Aorta (tissue), 5 donors: ENCODE measurements at regions not wholly inside any gene's neighbourhood (a gene's known extent, or its start where the extent isn't known, plus 50 kb on each side); places are given as distances from the start of the nearest gene placed in this dataset.
"Not testable (repeated sequence)": the region's sequence is repeated elsewhere in the genome, so short reads cannot be mapped to it uniquely, and the experiment has no call there.

Experiments used
- ATAC-seq: fragments of 200-7000 bp; cut with Tn5 transposase; one replicate; pipeline ENCODE4 v1.9.1; 2022; ENCODE audit warnings: moderate library complexity; ENCODE audit not compliant: low FRiP score
- DNase-seq, 2 donors: peaks; one replicate each; pipeline ENCODE4 v3.0.0-alpha.2; 2020
- H3K27ac ChIP-seq, 2 donors: one replicate each; pipeline ENCODE4 v1.5.1; 2013; ENCODE audit warnings: low read length in 2 of 2, mild to moderate bottlenecking in 2 of 2, moderate library complexity in 2 of 2, control low read depth in 1 of 2, inconsistent platforms in 1 of 2, low read depth in 1 of 2
- H3K27me3 ChIP-seq, 2 donors: one replicate each; pipeline ENCODE4 v1.6.1; 2013; ENCODE audit warnings: control low read depth in 1 of 2, low read length in 1 of 2, mild to moderate bottlenecking in 1 of 2, moderate library complexity in 1 of 2; ENCODE audit not compliant: insufficient read depth in 2 of 2, control insufficient read depth in 1 of 2
- H3K36me3 ChIP-seq, 2 donors: one replicate each; pipeline ENCODE4 v1.6.1; 2013; ENCODE audit warnings: control low read depth in 1 of 2, low read length in 1 of 2, mild to moderate bottlenecking in 1 of 2; ENCODE audit not compliant: insufficient read depth in 2 of 2, control insufficient read depth in 1 of 2
- H3K4me1 ChIP-seq, 2 donors: one replicate each; pipeline ENCODE4 v1.6.1; 2013; ENCODE audit warnings: low read length in 2 of 2, control low read depth in 1 of 2, mild to moderate bottlenecking in 1 of 2, moderate library complexity in 1 of 2; ENCODE audit not compliant: insufficient read depth in 2 of 2, control insufficient read depth in 1 of 2
- H3K4me3 ChIP-seq, 2 donors: one replicate each; pipeline ENCODE4 v1.5.1; 2013; ENCODE audit warnings: low read length in 2 of 2, control low read depth in 1 of 2, mild to moderate bottlenecking in 1 of 2
- H3K9me3 ChIP-seq: one replicate; pipeline ENCODE4 v1.6.1; 2013; ENCODE audit warnings: mild to moderate bottlenecking, low read length; ENCODE audit not compliant: control insufficient read depth
- WGBS, 2 donors: extraction: QIAGEN DNeasy Blood & Tissue Kit; methylation state at CpG; one replicate each; pipeline ENCODE4 v1.1.7; 2013; 5-methylcytosine and 5-hydroxymethylcytosine counted together
- intact Hi-C, 2 donors: fragments of 100-400 bp; cut with DNase I; formaldehyde crosslinking; loops; one replicate each; pipeline versions ENCODE4 v1.14.2 to v1.15.0; 2022
- donor health status: healthy with polysubstance abuse.
- donor health status: Bipolar disorder and iron deficiency.
- donor health status: DM: no; HTN: no; CAD: no.
- donor health status: DM: no; HTN: no; CAD: no.
- donor health status: DM: yes; HTN: yes; CAD: no.

DNA sequence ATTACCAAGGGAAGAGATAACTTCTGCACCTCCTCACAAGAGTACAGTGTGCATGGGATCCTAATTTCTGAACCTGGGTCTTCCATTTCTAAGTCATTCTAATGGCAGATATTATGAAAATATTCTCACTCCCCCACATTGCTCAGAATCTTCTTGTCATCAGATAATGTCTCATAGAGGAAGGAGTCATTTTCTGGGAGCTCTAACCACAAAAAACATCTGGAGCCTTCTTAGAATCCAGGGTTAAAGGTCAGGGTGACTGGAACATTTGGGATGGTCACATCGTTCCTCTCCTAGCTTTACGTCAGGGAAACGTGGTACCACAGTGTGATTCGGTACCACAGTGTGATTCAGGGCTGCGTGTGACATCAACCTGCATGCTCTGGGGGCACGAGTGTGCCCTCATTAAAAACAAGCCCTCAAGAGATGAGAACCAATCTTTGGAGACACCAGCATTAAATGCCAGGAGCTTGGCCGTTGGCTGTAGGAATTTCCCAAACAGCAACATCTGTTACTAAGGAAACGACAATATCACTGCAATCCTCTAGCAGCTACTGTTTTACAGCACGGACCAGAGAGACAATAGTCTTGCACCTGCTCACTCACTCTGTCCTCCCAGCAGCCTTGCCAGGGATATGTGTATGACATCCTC, 179.1 kb downstream of the PSMG1 start:
- Histone ChIP-seq H3K27ac (peak overlapping the region; percentile 61 to 92), H3K36me3 (no peaks in the 10 kb centered on the region), H3K4me1 (peaks cover 0 to 11% of the 10 kb centered on the region in 2 donors), H3K4me3 (no peak overlapping the region), H3K27me3 (no peaks in the 10 kb centered on the region), H3K9me3 (no peaks in the 10 kb centered on the region)
- ATAC-seq (peak; percentile 6), DNase-seq (no peak)
- 45% methylated on average over 9 of the region's 9 CpGs for WGBS, 2 donors
- intact Hi-C loops, result loop anchor here in 1 of 2 donors (10.0 kb wide), 1 partner anchor 249 kb away; no protein-coding TSS in a partner anchor

DNA sequence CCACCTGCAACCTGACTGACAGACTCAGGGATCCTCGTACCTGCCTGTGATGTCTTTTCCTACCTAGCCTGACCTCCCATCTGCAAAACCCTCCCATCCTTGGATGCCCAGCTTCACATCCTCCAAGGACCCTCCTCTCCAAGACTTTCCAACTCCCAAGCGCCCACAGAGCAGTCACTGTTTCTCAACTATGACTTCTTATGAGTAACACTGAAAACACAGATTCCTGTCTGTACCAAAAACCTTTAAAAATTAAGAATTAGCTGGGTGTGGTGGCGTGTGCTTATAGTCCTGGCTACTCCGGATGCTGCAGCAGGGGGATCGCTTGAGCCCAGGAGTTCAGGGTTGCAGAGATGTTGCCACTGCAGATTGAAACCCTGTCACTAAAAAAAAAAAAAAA, 181.9 kb downstream of the PSMG1 start:
- H3K4me1 ChIP-seq, result peaks cover 0 to 7% of the 10 kb centered on the region in 2 donors
- H3K9me3 ChIP-seq, result no peaks in the 10 kb centered on the region
- intact Hi-C loops, result loop anchor here in 1 of 2 donors (10.0 kb wide), 1 partner anchor 247 kb away; no protein-coding TSS in a partner anchor
- DNase-seq (no peak), ATAC-seq (no peak)
- no peak overlapping the region for H3K4me3 ChIP-seq
- H3K27ac ChIP-seq, result no peak overlapping the region
- no peaks in the 10 kb centered on the region for H3K27me3 ChIP-seq
- 94 to 96% methylated on average over 5 of the region's 5 CpGs for WGBS, 2 donors
- H3K36me3 ChIP-seq, result no peaks in the 10 kb centered on the region

DNA sequence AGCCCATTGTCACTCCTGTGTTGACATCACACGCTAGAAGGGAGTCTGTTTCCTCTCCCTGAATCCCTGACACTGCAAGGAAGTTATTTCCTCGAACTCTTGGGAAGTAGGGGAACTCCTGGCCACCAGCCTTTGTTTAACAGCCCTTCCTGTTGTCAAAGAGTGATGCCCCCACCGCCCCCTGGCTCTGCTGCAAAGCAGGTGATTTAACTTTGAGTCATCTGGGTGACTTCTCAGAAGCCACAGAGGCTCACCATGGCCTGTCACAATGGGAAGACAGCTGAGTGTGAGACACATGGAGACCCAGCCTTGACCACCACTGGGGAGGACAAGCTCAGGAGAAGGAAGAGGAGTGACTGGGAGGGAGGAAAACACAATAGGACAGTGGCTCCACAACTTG, 182.8 kb downstream of the PSMG1 start:
- H3K36me3 ChIP-seq, result no peaks in the 10 kb centered on the region
- no peak overlapping the region for H3K27ac ChIP-seq
- intact Hi-C loops, result loop anchor here in 1 of 2 donors (10.0 kb wide), 1 partner anchor 246 kb away; no protein-coding TSS in a partner anchor
- no peaks in the 10 kb centered on the region for H3K27me3 ChIP-seq
- no peaks in the 10 kb centered on the region for H3K9me3 ChIP-seq
- no peak for ATAC-seq
- 86 to 89% methylated on average over 3 of the region's 3 CpGs for WGBS, 2 donors
- no peak overlapping the region for H3K4me3 ChIP-seq
- no peak for DNase-seq
- H3K4me1 ChIP-seq, result peaks cover 0 to 3% of the 10 kb centered on the region in 2 donors

DNA sequence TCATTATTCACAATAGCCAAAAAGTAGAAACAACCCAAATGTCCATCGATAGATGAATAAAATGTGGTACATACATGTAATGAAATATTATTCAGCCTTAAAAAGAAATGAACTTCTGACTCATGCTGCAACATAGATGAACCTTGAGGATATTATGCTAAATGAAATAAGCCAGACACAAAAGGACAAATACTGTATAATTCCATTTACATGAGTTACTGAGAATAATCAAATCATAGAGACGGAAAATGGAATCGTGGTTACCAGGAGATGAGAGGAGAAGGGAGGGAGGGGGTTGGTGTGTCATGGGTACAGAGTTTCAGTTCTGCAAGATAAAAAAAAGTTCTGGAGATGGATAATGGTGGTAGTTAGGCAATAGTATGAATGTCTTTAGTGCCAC, 184.1 kb downstream of the PSMG1 start:
- intact Hi-C loops, result loop anchor here in 1 of 2 donors (10.0 kb wide), 1 partner anchor 264 kb away; no protein-coding TSS in a partner anchor
- Histone ChIP-seq H3K4me1 (no peaks in the 10 kb centered on the region), H3K4me3 (no peak overlapping the region), H3K9me3 (no peaks in the 10 kb centered on the region), H3K27ac (no peak overlapping the region), H3K36me3 (no peaks in the 10 kb centered on the region), H3K27me3 (no peaks in the 10 kb centered on the region)
- ATAC-seq (no peak), DNase-seq (no peak)
- WGBS, 2 donors, result 88 to 93% methylated on average over 3 of the region's 3 CpGs

DNA sequence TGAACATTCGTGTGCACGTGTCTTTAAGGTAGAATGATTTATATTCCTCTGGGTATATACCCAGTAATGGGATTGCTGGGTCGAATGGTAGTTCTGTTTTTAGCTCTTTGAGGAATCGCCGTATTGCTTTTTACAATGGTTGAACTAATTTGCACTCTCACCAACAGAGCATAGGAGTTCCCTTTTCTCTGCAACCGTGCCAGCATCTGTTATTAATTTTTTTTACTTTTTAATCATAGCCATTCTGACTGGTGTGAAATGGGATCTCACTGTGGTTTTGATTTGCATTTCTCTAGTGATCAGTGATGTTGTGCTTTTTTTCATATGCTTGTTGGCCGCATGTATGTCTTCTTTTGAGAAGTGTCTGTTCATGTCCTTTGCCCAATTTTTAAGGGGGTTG, 185.0 kb downstream of the PSMG1 start:
- H3K36me3 ChIP-seq, ATAC-seq, H3K4me3 ChIP-seq, DNase-seq, H3K9me3 ChIP-seq, H3K27ac ChIP-seq, H3K27me3 ChIP-seq, H3K4me1 ChIP-seq: not testable (repeated sequence)
- intact Hi-C loops, result loop anchor here in 1 of 2 donors (10.0 kb wide), 1 partner anchor 263 kb away; no protein-coding TSS in a partner anchor
- 87 to 92% methylated on average over 7 of the region's 7 CpGs for WGBS, 2 donors

DNA sequence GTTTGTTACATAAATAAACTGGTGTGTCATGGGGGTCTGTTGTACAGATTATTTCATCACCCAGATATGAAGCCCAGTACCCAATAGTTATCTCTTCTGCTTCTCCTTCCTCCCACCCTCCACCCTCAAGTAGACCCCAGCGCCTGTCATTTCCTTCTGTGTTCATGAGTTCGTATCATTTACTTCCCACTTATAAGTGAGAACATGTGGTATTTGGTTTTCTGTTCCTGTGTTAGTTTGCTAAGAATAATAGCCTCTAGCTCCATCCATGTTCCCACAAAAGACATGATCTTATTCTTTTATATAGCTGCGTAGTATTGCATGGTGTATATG, 185.4 kb downstream of the PSMG1 start:
- not testable (repeated sequence) for ATAC-seq, H3K4me1 ChIP-seq, H3K36me3 ChIP-seq, H3K9me3 ChIP-seq, DNase-seq, H3K27ac ChIP-seq, H3K27me3 ChIP-seq, H3K4me3 ChIP-seq
- WGBS, 2 donors, result 88 to 89% methylated on average over 3 of the region's 3 CpGs
- intact Hi-C loops, result loop anchor here in 1 of 2 donors (10.0 kb wide), 1 partner anchor 263 kb away; no protein-coding TSS in a partner anchor

DNA sequence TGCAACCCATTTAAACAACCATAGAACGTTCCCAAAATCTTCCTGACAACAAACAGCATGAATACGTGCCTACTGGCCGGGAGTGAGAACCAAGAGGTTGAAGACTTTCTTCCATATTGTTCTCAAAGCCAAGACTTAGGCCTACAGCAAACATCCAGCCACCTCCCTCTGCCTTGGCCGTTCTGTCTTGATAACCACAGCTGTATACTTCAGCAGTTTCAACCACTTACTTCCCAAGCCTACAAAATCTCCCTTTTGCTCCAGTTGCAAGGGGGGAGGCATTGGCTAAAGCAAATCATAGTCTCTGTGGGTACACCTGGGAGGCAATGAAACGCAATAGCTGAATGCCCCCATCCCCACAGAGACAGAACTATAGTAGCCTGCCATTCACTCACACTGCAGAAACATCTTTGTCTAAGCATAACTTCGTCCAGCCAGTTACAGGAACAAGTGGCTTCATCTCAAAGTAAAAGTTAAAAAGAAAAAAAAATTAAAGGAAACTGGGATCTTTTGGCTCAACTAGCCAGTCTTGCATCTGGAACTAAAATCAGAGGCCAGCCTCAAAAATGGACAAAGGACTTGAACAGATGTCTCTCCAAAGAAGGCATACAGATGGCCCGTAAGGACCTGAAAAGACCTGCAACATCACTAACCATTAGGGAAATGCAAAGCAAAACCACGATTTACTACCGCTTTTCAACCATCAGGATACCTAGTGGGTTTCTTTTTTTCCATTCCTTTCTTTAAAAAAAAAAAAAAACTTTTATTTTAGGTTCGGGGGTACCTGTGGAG, 186.0 kb downstream of the PSMG1 start:
- no peaks in the 10 kb centered on the region for H3K9me3 ChIP-seq
- H3K27me3 ChIP-seq, result no peaks in the 10 kb centered on the region
- intact Hi-C loops, result loop anchor here in 1 of 2 donors (10.0 kb wide), 1 partner anchor 262 kb away; no protein-coding TSS in a partner anchor
- DNase-seq, result no peak
- no peaks in the 10 kb centered on the region for H3K36me3 ChIP-seq
- H3K4me1 ChIP-seq, result no peaks in the 10 kb centered on the region
- ATAC-seq, result no peak
- WGBS, 2 donors, result 82 to 90% methylated on average over 10 of the region's 10 CpGs
- no peak overlapping the region for H3K4me3 ChIP-seq
- no peak overlapping the region for H3K27ac ChIP-seq

DNA sequence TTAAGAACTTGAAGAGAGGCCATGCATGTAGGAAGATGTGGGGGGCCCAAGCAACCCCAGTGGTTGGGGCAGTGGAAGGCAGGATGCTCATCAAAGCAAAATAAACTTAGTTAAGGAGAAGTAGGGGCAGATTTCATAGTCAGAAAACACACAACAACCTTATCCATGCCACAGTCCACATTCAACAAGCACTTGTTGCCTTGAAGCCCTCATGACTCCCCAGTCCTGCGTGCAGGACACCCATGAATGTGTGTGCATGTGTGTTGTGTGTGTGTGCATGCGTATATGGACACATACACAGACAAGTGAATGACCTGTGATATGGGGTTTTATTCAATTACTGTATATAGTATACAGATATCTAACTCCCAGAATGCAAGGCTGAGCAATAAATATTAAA, 186.9 kb downstream of the PSMG1 start:
- intact Hi-C loops, result loop anchor here in 1 of 2 donors (10.0 kb wide), 1 partner anchor 262 kb away; no protein-coding TSS in a partner anchor
- H3K9me3 ChIP-seq, result no peaks in the 10 kb centered on the region
- no peak overlapping the region for H3K4me3 ChIP-seq
- ATAC-seq (no peak), DNase-seq (no peak)
- H3K27me3 ChIP-seq, result no peaks in the 10 kb centered on the region
- no peaks in the 10 kb centered on the region for H3K4me1 ChIP-seq
- WGBS, 2 donors, result 98 to 100% methylated on average over 2 of the region's 2 CpGs
- no peaks in the 10 kb centered on the region for H3K36me3 ChIP-seq
- H3K27ac ChIP-seq, result no peak overlapping the region
